ENCODE measurements at regions not wholly inside any gene's neighbourhood (a gene's known extent, or its start where the extent isn't known, plus 50 kb on each side); places are given as distances from the start of the nearest gene placed in this dataset.

DNA sequence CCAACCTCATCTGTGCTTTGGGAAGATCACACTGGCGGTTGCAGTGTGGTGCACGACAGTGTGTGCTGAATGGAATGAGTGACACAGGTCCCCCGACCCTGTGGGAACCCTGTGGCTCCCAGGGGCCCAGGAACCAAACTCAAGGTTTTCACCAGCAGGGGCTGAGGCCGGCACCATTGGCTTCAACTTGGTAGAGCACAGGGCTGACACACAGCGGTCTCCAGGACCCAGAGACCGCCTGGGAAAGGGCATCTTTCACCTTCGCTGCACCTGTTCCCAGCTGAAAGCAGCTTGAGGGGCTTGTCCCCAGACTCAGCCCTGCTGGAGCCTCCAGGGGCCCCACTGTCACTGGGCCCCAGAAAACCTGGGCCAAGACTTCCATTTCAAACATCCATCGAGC, 59.0 kb upstream of the ODC1 start:
- no peak for TF ChIP-seq EP300 (IDR thresholded peaks at IDR 0.05; ENCODE audit: borderline replicate concordance)
- TF ChIP-seq TCF12 (IDR thresholded peaks at IDR 0.05; ENCODE audit: low read depth): no peak

All from Ishikawa (cell line).